K562 (cell line): ENCODE measurements at regions not wholly inside any gene's neighbourhood (a gene's known extent, or its start where the extent isn't known, plus 50 kb on each side); places are given as distances from the start of the nearest gene placed in this dataset.

Source experiments
- ATAC-seq: fragments of 200-7000 bp; cut with Tn5 transposase; 3 replicates; pipeline ENCODE4 v1.9.1; 2020; ENCODE audit warnings: moderate library complexity
- BruUV-seq: library from RNA; stranded (reverse); fragments of 400-500 nt; replicated peaks from 2 replicates; lab custom pipeline; 2021; lab: Mats Ljungman, UMichigan
- CTCF ChIA-PET: fragments of 300-600 bp; formaldehyde crosslinking; extraction: SDS; loops from one replicate; lab custom pipeline; 2021; ENCODE audit warnings: low intra/inter-chr PET ratio; lab: Yijun Ruan, JAX
- POLR2A ChIA-PET: fragments of 300-600, 350-650 bp; sonication (Branson Sonifier 250); formaldehyde crosslinking; extraction: SDS; loops from one replicate; lab custom pipeline; 2021; ENCODE audit warnings: antibody characterized with exemption, inconsistent platforms; lab: Yijun Ruan, JAX
- DNase-seq, 4 experiments: peaks; one replicate each; pipeline versions ENCODE4 v3.0.0 to v3.0.0-alpha.2; 2011 to 2018; ENCODE audit warnings: low spot score in 3 of 4, mixed read lengths in 3 of 4; ENCODE audit errors: extremely low read depth in 1 of 4
- FAIRE-seq: peaks from 2 replicates; lab custom pipeline; 2011; peaks lifted over from hg19 to GRCh38; lab: Jason Lieb, UNC
- H2AFZ ChIP-seq: 2 replicates; pipeline ENCODE4 v1.6.0; 2011; ENCODE audit warnings: low read depth, low read length, control low read depth, inconsistent platforms
- H3K27ac ChIP-seq: fragments of 200-600 bp; 3 replicates; pipeline ENCODE4 v1.8.0; 2011; ENCODE audit warnings: low read depth, mild to moderate bottlenecking, control low read depth, inconsistent platforms, low read length, moderate library complexity, mixed read lengths; ENCODE audit errors: extremely low read depth
- H3K27me3 ChIP-seq, 2 experiments: fragments of 300-600 bp in 1 of 2; 2 replicates in 1 of 2; 3 replicates in 1 of 2; pipeline versions ENCODE4 v1.6.0 to v1.8.0; 2011; ENCODE audit warnings: inconsistent platforms in 2 of 2, low read length in 2 of 2, mild to moderate bottlenecking in 1 of 2, mixed read lengths in 1 of 2, moderate library complexity in 1 of 2; ENCODE audit not compliant: control insufficient read depth in 2 of 2, insufficient read depth in 2 of 2
- H3K36me3 ChIP-seq: fragments of 300-600 bp; 3 replicates; pipeline ENCODE4 v1.8.0; 2011; ENCODE audit warnings: mild to moderate bottlenecking, low read length, inconsistent platforms; ENCODE audit not compliant: control insufficient read depth, insufficient read depth
- H3K4me1 ChIP-seq, 2 experiments: fragments of 200-600 bp in 1 of 2; replicated peaks in 1 of 2; 2 replicates in 1 of 2; 3 replicates in 1 of 2; pipeline versions ENCODE4 v1.5.1 to v1.8.0; 2011; ENCODE audit warnings: inconsistent platforms in 2 of 2, low read length in 2 of 2, mild to moderate bottlenecking in 1 of 2, mixed read lengths in 1 of 2, moderate library complexity in 1 of 2; ENCODE audit not compliant: control insufficient read depth in 2 of 2, insufficient read depth in 2 of 2
- H3K4me2 ChIP-seq: 2 replicates; pipeline ENCODE4 v1.6.1; 2011; ENCODE audit warnings: low read length, control low read depth, inconsistent platforms, mixed read lengths; ENCODE audit not compliant: insufficient read depth
- H3K4me3 ChIP-seq: fragments of 200-600 bp; sonication (generic), shearing (Covaris generic); 2 replicates; pipeline ENCODE4 v1.5.1; 2016; ENCODE audit warnings: control low read depth, inconsistent platforms
- H3K79me2 ChIP-seq: fragments of 200-600 bp; 3 replicates; pipeline ENCODE4 v1.8.0; 2011; ENCODE audit warnings: low read length, inconsistent platforms; ENCODE audit not compliant: control insufficient read depth, insufficient read depth
- H3K9ac ChIP-seq, 2 experiments: 2 replicates each; pipeline versions ENCODE4 v1.6.0 to v1.6.1; 2011; ENCODE audit warnings: low read depth in 2 of 2, low read length in 2 of 2, control low read depth in 1 of 2, inconsistent platforms in 1 of 2, mild to moderate bottlenecking in 1 of 2, mixed read lengths in 1 of 2; ENCODE audit not compliant: insufficient read depth in 1 of 2
- H3K9me1 ChIP-seq: one replicate; pipeline ENCODE4 v1.6.0; 2011; ENCODE audit warnings: inconsistent platforms, mild to moderate bottlenecking, low read length, moderate library complexity; ENCODE audit not compliant: control insufficient read depth, insufficient read depth
- H3K9me3 ChIP-seq: replicated peaks from 2 replicates; pipeline ENCODE4 v1.5.1; 2011; ENCODE audit warnings: low read depth, low read length, inconsistent platforms; ENCODE audit not compliant: control insufficient read depth, insufficient read depth
- H4K20me1 ChIP-seq: replicated peaks from 2 replicates; pipeline ENCODE4 v1.6.1; 2011; ENCODE audit warnings: low read length, inconsistent platforms, mixed read lengths; ENCODE audit not compliant: control insufficient read depth, insufficient read depth
- BMI1 ChIP-seq: fragments of 150-350 bp; IDR thresholded peaks from 2 replicates; pipeline ENCODE4 v1.6.1; 2014; ENCODE audit warnings: low read length
- CBX1 ChIP-seq: sonication (generic); IDR thresholded peaks from 2 replicates; pipeline ENCODE4 v1.6.1; 2016; ENCODE audit warnings: antibody characterized with exemption, low read depth, mild to moderate bottlenecking
- DACH1 ChIP-seq: fragments of 450-650 bp; IDR thresholded peaks from 2 replicates; pipeline ENCODE4 v1.6.1; 2018; ENCODE audit not compliant: partially characterized antibody
- E4F1 ChIP-seq: fragments of 250-450 bp; sonication (Bioruptor Pico); IDR thresholded peaks from 2 replicates; pipeline ENCODE4 v1.5.0; 2021; ENCODE audit warnings: mild to moderate bottlenecking, borderline replicate concordance
- GABPB1 ChIP-seq: sonication (generic); formaldehyde crosslinking; IDR thresholded peaks from 2 replicates; pipeline ENCODE4 v1.8.0; 2022; ENCODE audit warnings: mild to moderate bottlenecking, missing genetic modification reagents
- KDM1A ChIP-seq, 2 experiments: fragments of 450-650 bp; IDR thresholded peaks; 2 replicates each; pipeline ENCODE4 v1.6.1; 2016; ENCODE audit warnings: mild to moderate bottlenecking in 2 of 2
- MLLT1 ChIP-seq, 2 experiments: fragments of 450-650 bp; IDR thresholded peaks; 2 replicates each; pipeline ENCODE4 v1.6.1; 2016
- OTX1 ChIP-seq: fragments of 450-650 bp; formaldehyde crosslinking; IDR thresholded peaks from 2 replicates; pipeline ENCODE4 v1.4.0; 2022; ENCODE audit warnings: mild to moderate bottlenecking
- SIRT6 ChIP-seq: IDR thresholded peaks from one replicate; pipeline ENCODE4 v1.6.1; 2012; ENCODE audit warnings: low read depth, mild to moderate bottlenecking, control low read depth, inconsistent platforms, low read length, moderate library complexity
- SNAPC5 ChIP-seq: fragments of 250-450 bp; sonication (Bioruptor Pico); IDR thresholded peaks from 2 replicates; pipeline ENCODE4 v1.8.0; 2021; ENCODE audit warnings: moderate library complexity, mild to moderate bottlenecking, inconsistent platforms
- SNIP1 ChIP-seq: fragments of 450-650 bp; IDR thresholded peaks from 2 replicates; pipeline ENCODE4 v1.7.1; 2017; ENCODE audit warnings: low read depth, mild to moderate bottlenecking
- UBTF ChIP-seq, 2 experiments: IDR thresholded peaks; 2 replicates each; pipeline ENCODE4 v1.6.1; 2012; ENCODE audit warnings: improper control_type of control experiment in 2 of 2, low read depth in 2 of 2, low read length in 2 of 2, borderline replicate concordance in 1 of 2
- USF2 ChIP-seq: sonication (generic); formaldehyde crosslinking; IDR thresholded peaks from 2 replicates; pipeline ENCODE4 v1.5.0; 2020; ENCODE audit warnings: missing genetic modification reagents
- ZNF280B ChIP-seq: fragments of 250-450 bp; sonication (Bioruptor Pico); IDR thresholded peaks from 2 replicates; pipeline ENCODE4 v1.5.1; 2021; ENCODE audit warnings: mild to moderate bottlenecking
- in situ Hi-C: fragments of 300-500 bp; cut with MboI; formaldehyde crosslinking; loops from 4 replicates; pipeline ENCODE4 v1.15.0; 2018; ENCODE audit warnings: inconsistent platforms, mixed read lengths
- intact Hi-C: fragments of 100-400 bp; cut with micrococcal nuclease; formaldehyde crosslinking; loops from 2 replicates; pipeline ENCODE4 v1.14.2; 2022

- no peaks in the 10 kb centered on the region for H3K4me1 ChIP-seq
- no peaks in the 10 kb centered on the region for H3K36me3 ChIP-seq
- TF ChIP-seq SIRT6 (no peak), KDM1A (IDR thresholded peaks at IDR 0.05) (no peak), SNAPC5 (no peak), DACH1 (no peak), OTX1 (CRISPR knock-in tag) (no peak), SNIP1 (no peak), CBX1 (no peak), MLLT1 (IDR thresholded peaks at IDR 0.05) (no peak), GABPB1 (CRISPR knock-in tag) (no peak), E4F1 (CRISPR knock-in tag) (no peak), UBTF (IDR thresholded peaks at IDR 0.05; ENCODE audit: borderline replicate concordance in 1 of 2, low read depth in 2 of 2, low read length in 2 of 2) (no peak), USF2 (CRISPR knock-in tag) (no peak), ZNF280B (no peak), BMI1 (no peak)
- ChIA-PET CTCF (no interaction called here), POLR2A (no interaction called here)
- no TSS peak for BruUV-seq
- in situ Hi-C loops = no loop called here
- H2AFZ ChIP-seq = no peak overlapping the region
- H3K4me3 ChIP-seq = no peak overlapping the region
- H3K9me3 ChIP-seq = no peaks in the 10 kb centered on the region
- H3K27me3 ChIP-seq = no peaks in the 10 kb centered on the region
- ATAC-seq (no peak), DNase-seq (no peak), FAIRE-seq (no peak)
- no peaks in the 10 kb centered on the region for H3K79me2 ChIP-seq
- intact Hi-C loops = no loop called here
- no peak overlapping the region for H3K4me2 ChIP-seq
- no peak overlapping the region for H3K27ac ChIP-seq
- H4K20me1 ChIP-seq = no peaks in the 10 kb centered on the region
- H3K9ac ChIP-seq = no peak overlapping the region
- no peaks in the 10 kb centered on the region for H3K9me1 ChIP-seq
Observed at GRCh38 chr14:84694161-84694560, 835.8 kb upstream of the FLRT2 start.
